HG03280 (cell line): ENCODE measurements at regions not wholly inside any gene's neighbourhood (a gene's known extent, or its start where the extent isn't known, plus 50 kb on each side); places are given as distances from the start of the nearest gene placed in this dataset.

ENCODE experiments used
- ATAC-seq: cut with Tn5 transposase; IDR thresholded peaks from one replicate; pipeline ENCODE4 v1.9.1; 2021; ENCODE audit warnings: mild to moderate bottlenecking, moderate library complexity; ENCODE audit not compliant: unreplicated experiment

GRCh38 chr9:18368206-18368605, 105.7 kb upstream of the ADAMTSL1 start:
- no peak for ATAC-seq

GRCh38 chr9:18371141-18371540, 102.8 kb upstream of the ADAMTSL1 start:
- no peak for ATAC-seq

GRCh38 chr9:18371621-18372020, 102.3 kb upstream of the ADAMTSL1 start:
- no peak for ATAC-seq

GRCh38 chr9:18379073-18379811, 94.7 kb upstream of the ADAMTSL1 start:
- no peak for ATAC-seq

DNA sequence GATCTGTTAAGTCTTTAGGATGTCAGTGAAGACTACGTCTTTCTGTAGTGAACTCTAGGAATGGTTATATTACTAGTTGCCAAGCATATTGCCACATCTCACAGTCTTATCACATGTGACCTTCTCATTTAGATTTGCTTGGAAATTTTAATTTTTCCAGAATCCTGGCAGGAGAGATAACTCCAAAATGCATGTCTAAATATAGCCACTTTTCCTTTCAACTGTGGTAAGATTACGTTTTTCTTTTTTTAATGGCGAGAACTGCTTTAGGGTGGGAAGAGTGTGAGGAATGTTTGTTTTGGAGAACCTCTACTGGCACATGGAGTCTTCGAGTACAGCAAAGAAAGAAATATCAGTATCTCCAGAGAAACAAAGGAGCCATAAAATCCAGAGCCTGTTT, 91.7 kb upstream of the ADAMTSL1 start:
- ATAC-seq = no peak

DNA sequence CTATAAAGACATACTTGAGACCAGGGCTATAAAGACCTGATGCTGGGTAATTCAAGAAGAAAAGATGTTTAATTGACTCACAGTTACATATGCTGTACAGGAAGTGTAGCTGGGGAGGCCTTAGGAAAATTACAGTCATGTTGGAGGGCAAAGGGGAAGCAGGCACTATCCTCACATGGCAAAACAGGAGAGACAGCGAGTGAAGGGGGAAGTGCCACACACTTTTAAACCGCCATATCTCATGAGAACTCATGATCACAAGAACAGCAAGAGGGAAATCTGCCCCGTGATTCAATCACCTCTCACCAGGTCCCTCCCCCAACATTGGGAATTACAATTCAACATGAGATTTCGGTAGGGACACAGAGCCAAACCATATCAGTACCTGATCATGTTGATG, 89.9 kb upstream of the ADAMTSL1 start:
- ATAC-seq = no peak

DNA sequence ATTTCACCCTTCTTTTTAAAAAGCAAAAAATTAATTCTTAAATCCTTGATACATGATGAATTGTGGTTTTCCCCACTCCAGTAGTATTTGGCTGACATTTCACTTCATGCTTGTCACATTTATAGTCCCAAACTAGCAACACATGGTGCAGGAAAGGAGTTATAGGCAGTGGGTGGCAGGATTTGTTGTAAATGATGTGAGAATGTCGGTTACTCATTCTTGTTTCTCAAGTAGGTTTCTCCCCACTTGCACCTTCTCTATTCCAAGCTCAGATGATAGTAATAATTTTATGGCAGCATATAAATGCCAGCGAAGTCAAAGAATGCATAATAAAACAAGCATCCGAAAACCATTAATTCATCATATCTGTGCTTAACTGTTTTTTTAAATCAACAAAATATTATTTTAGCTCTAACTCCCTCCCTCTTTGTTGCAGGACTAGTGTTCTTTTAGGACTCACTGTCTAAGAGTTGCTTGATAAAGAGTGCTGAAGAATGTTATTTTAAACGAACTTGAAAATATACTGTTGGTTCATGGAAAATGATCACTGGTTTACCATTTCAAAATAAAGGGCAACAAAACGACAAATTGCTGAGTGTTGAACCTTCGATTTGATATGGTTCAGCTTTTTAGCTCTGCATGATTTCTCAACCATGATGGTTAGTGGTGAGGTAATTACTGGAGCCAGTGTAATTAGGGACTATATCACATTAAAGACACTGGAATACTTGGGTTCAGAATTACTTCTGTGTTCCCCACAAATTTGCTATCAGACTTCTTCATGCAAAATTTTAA, 88.1 kb upstream of the ADAMTSL1 start:
- no peak for ATAC-seq

DNA sequence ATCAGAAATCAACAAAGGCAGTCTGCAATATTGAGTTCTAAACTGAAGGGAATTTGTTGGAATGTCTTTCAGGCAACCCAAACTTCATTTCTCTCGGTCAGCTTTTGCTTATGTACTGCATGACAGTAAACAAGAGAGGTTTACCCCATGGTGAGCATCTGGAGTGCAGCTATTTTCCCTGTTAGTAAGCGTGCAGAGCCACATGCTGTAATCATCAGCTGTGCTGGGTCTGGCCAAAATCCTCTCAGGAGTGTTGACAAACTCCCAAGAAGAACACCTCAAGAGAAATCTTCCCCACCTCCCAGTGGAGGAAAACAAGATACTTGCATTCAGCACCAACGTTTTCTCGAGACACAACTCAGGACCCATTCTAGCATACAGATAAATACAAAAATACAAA, 83.6 kb upstream of the ADAMTSL1 start:
- ATAC-seq = no peak

- ATAC-seq = no peak
Measured at GRCh38 chr9:18393340-18394130, 80.4 kb upstream of the ADAMTSL1 start.

GRCh38 chr9:18394847-18395351, 79.1 kb upstream of the ADAMTSL1 start:
- ATAC-seq = no peak

DNA sequence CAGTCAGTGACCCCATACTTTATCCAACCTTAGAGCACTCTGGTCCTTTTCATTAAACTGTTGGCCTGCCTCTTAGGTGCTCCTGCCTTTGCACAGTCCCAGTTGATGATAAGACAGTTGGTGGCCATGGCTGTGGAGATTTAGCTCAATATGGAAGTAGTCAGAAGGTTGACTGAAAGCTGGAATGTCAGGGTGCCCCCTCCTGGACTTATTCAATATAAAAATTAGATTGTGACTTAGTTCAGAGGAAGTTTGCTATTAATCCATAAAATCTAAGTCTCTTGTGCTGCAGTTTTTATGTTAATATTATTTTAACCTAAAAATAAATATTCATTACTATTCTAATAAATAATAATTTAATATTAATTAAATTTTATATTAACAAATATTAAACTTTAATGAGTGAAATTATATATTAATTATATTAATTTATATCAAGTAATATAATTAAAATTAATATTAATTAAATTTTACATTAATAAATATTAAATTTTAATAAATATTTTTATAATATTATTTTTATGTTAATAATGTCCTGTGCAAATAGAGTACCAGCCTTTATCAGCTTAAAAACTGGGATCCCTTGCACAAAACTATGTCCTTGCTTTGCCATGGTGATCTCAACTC, 77.7 kb upstream of the ADAMTSL1 start:
- ATAC-seq = no peak

- ATAC-seq = no peak
Measured at GRCh38 chr9:18397076-18397475, 76.9 kb upstream of the ADAMTSL1 start.

DNA sequence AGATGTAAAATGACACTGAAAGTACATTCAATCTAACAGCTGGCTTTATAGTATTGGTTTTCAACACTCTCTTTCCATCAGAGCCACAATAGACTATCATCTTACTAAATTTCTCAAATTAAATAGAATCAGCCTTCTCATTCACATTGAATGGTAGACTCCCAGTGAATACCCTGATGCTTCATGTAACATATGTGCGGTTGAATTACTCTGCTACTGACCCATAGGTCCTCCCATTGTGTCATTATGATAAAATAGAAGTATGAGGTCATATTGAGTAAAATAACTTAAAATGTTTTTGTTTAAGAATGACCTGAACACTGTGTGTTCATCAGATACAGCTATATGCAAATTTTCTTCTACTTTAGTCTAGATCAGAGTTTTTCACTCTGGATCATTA, 75.9 kb upstream of the ADAMTSL1 start:
- no peak for ATAC-seq

- no peak for ATAC-seq
Measured at GRCh38 chr9:18404434-18405029, 69.4 kb upstream of the ADAMTSL1 start.

GRCh38 chr9:18405240-18405639, 68.7 kb upstream of the ADAMTSL1 start:
- ATAC-seq = no peak

DNA sequence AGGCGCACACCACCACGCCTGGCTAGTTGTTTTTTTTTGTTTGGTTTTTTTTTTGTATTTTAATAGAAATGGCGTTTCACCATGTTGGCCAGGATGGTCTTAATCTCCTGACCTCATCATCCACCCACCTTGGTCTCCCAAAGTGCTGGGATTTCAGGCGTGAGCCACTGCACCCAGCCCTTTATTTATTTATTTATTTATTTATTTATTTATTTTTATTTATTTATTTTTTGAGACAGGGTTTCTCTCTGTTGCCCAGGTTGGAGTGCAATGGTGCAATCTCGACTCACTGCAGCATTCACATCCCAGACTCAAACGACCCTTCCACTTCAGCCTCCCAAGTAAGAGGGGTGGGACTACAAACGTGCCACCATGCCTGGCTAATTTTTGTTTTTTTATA, 63.0 kb upstream of the ADAMTSL1 start:
- no peak for ATAC-seq

GRCh38 chr9:18421391-18421790, 52.6 kb upstream of the ADAMTSL1 start:
- no peak for ATAC-seq

- no peak for ATAC-seq
Measured at GRCh38 chr9:18422296-18423036, 51.5 kb upstream of the ADAMTSL1 start.

GRCh38 chr9:18423791-18424531, 50.0 kb upstream of the ADAMTSL1 start:
- no peak for ATAC-seq
